ENCODE measurements at regions not wholly inside any gene's neighbourhood (a gene's known extent, or its start where the extent isn't known, plus 50 kb on each side); places are given as distances from the start of the nearest gene placed in this dataset.
"Not testable (repeated sequence)": the region's sequence is repeated elsewhere in the genome, so short reads cannot be mapped to it uniquely, and the experiment has no call there.

DNA sequence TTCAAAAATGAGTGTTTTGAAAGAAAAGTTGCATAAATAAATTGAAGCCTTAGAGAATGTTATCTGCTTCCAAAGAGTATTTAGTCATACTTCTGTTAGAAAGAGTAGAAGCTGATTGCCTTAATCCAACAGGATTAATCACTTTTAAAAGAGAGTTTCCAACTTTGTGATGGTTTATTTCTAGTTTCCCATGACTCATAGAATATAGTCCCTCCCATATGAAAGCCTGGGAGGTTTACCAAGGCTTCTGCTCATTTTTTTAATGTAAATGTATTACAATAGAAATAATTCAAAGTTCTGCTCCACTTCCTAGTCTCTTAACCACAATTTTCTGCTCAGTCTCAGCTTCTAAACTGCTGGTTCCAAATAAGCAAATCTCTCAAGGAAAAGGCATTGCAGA is 118.0 kb upstream of the IRAK1BP1 start:
- peak in 1 of 2 donors; percentile 75 for DNase-seq (ENCODE audit: low read depth in 2 of 2)
- H3K4me2 ChIP-seq (ENCODE audit: extremely low read depth, insufficient read depth, low read length): no peak overlapping the region
- H4K20me1 ChIP-seq (ENCODE audit: control insufficient read depth, extremely low read depth, insufficient read depth, low read length): no peaks in the 10 kb centered on the region
- H3K27ac ChIP-seq (ENCODE audit: insufficient read depth, low read length): no peak overlapping the region
- no peaks in the 10 kb centered on the region for H3K79me2 ChIP-seq (ENCODE audit: control insufficient read depth, insufficient read depth, low read length)
- no peaks in the 10 kb centered on the region for H3K36me3 ChIP-seq (ENCODE audit: control insufficient read depth, insufficient read depth, low read length)
- H3K9me3 ChIP-seq (ENCODE audit: control insufficient read depth, insufficient read depth, low read depth, low read length): no peaks in the 10 kb centered on the region
- no peaks in the 10 kb centered on the region for H3K27me3 ChIP-seq (ENCODE audit: control insufficient read depth, insufficient read depth, low read length)
- H3K9ac ChIP-seq (ENCODE audit: insufficient read depth, low read length): no peak overlapping the region
- no peaks in the 10 kb centered on the region for H3K4me1 ChIP-seq (ENCODE audit: control insufficient read depth, extremely low read depth, insufficient read depth, low read length)
- no peak overlapping the region for H3K4me3 ChIP-seq (replicated peaks in 1 of 4; ENCODE audit: control extremely low read depth in 1 of 4, insufficient read depth in 1 of 4, low read depth in 3 of 4, low read length in 4 of 4)
- TF ChIP-seq, protein P1, sequence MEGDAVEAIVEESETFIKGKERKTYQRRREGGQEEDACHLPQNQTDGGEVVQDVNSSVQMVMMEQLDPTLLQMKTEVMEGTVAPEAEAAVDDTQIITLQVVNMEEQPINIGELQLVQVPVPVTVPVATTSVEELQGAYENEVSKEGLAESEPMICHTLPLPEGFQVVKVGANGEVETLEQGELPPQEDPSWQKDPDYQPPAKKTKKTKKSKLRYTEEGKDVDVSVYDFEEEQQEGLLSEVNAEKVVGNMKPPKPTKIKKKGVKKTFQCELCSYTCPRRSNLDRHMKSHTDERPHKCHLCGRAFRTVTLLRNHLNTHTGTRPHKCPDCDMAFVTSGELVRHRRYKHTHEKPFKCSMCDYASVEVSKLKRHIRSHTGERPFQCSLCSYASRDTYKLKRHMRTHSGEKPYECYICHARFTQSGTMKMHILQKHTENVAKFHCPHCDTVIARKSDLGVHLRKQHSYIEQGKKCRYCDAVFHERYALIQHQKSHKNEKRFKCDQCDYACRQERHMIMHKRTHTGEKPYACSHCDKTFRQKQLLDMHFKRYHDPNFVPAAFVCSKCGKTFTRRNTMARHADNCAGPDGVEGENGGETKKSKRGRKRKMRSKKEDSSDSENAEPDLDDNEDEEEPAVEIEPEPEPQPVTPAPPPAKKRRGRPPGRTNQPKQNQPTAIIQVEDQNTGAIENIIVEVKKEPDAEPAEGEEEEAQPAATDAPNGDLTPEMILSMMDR (conservative IDR thresholded peaks at IDR 0.05 in 1 of 2, IDR thresholded peaks at IDR 0.05 in 1 of 2; ENCODE audit: low read depth in 1 of 2, low read length in 2 of 2): no peak
- TF ChIP-seq EZH2 (IDR thresholded peaks at IDR 0.05; ENCODE audit: low read length, missing control alignments): no peak
- no peak overlapping the region for H2AFZ ChIP-seq (ENCODE audit: low read length)

DNA sequence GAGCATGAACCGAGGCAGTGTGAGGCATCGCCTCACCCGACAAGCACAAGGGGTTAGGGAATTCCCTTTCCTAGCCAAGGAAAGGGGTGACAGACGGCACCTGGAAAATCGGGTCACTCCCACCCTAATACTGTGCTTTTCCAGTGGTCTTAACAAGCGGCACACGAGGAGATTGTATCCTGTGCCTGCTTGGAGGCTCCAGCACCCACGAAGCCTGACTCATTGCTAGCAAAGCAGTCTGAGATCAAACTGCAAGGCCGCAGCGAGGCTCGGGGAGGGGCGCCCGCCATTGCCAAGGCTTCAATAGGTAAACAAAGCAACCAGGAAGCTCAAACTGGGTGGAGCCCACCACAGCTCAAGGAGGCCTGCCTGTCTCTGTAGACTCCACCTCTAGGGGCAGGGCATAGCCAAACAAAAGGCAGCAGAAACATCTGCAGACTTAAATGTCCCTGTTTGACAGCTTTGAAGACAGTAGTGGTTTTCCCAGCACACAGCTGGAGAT is 109.0 kb upstream of the IRAK1BP1 start:
- not testable (repeated sequence) for H3K4me2 ChIP-seq (ENCODE audit: extremely low read depth, insufficient read depth, low read length); H2AFZ ChIP-seq (ENCODE audit: low read length); DNase-seq (ENCODE audit: low read depth in 2 of 2); H3K79me2 ChIP-seq (ENCODE audit: control insufficient read depth, insufficient read depth, low read length); H3K36me3 ChIP-seq (ENCODE audit: control insufficient read depth, insufficient read depth, low read length); H3K4me3 ChIP-seq (replicated peaks in 1 of 4; ENCODE audit: control extremely low read depth in 1 of 4, insufficient read depth in 1 of 4, low read depth in 3 of 4, low read length in 4 of 4); H3K9ac ChIP-seq (ENCODE audit: insufficient read depth, low read length); H4K20me1 ChIP-seq (ENCODE audit: control insufficient read depth, extremely low read depth, insufficient read depth, low read length); H3K27me3 ChIP-seq (ENCODE audit: control insufficient read depth, insufficient read depth, low read length); H3K9me3 ChIP-seq (ENCODE audit: control insufficient read depth, insufficient read depth, low read depth, low read length); H3K27ac ChIP-seq (ENCODE audit: insufficient read depth, low read length); H3K4me1 ChIP-seq (ENCODE audit: control insufficient read depth, extremely low read depth, insufficient read depth, low read length)

DNA sequence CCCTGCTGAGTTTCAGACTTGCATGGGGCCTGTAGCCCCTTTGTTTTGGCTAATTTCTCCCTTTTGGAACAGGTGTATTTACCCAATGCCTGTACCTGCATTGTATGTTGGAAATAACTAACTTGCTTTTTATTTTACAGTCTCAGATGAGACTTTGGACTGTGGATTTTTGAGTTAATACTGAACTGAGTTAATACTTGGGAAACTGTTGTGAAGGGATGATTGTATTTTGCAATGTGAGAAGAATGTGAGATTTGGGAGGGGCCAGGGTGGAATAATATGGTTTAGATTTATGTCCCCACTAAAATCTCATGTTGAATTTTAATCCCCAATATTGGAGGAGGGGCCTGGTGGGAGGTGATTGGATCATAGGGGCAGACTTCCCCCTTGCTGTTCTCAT is 99.1 kb upstream of the IRAK1BP1 start:
- Histone ChIP-seq H3K4me3 (replicated peaks in 1 of 4; ENCODE audit: control extremely low read depth in 1 of 4, insufficient read depth in 1 of 4, low read depth in 3 of 4, low read length in 4 of 4) (no peak overlapping the region), H3K9me3 (ENCODE audit: control insufficient read depth, insufficient read depth, low read depth, low read length) (no peaks in the 10 kb centered on the region), H3K79me2 (ENCODE audit: control insufficient read depth, insufficient read depth, low read length) (no peaks in the 10 kb centered on the region), H3K9ac (ENCODE audit: insufficient read depth, low read length) (no peak overlapping the region), H3K4me1 (ENCODE audit: control insufficient read depth, extremely low read depth, insufficient read depth, low read length) (no peaks in the 10 kb centered on the region), H2AFZ (ENCODE audit: low read length) (no peak overlapping the region), H3K27me3 (ENCODE audit: control insufficient read depth, insufficient read depth, low read length) (no peaks in the 10 kb centered on the region), H3K27ac (ENCODE audit: insufficient read depth, low read length) (no peak overlapping the region), H4K20me1 (ENCODE audit: control insufficient read depth, extremely low read depth, insufficient read depth, low read length) (no peaks in the 10 kb centered on the region), H3K36me3 (ENCODE audit: control insufficient read depth, insufficient read depth, low read length) (no peaks in the 10 kb centered on the region), H3K4me2 (ENCODE audit: extremely low read depth, insufficient read depth, low read length) (no peak overlapping the region)
- no peak for DNase-seq (ENCODE audit: low read depth in 2 of 2)
- TF ChIP-seq, protein P1 (conservative IDR thresholded peaks at IDR 0.05 in 1 of 2, IDR thresholded peaks at IDR 0.05 in 1 of 2; ENCODE audit: low read depth in 1 of 2, low read length in 2 of 2): no peak
- no peak for TF ChIP-seq EZH2 (IDR thresholded peaks at IDR 0.05; ENCODE audit: low read length, missing control alignments)

Data from fibroblast of lung (primary cell).